OCI-LY1 (cell line): ENCODE measurements at regions not wholly inside any gene's neighbourhood (a gene's known extent, or its start where the extent isn't known, plus 50 kb on each side); places are given as distances from the start of the nearest gene placed in this dataset.

Experiments
- EZH2 ChIP-seq: fragments of 200-600 bp; sonication (generic), shearing (Covaris generic); IDR thresholded peaks from 2 replicates; pipeline ENCODE4 v1.8.0; 2017; ENCODE audit warnings: borderline replicate concordance, mixed run types, mild to moderate bottlenecking, antibody characterized with exemption, low read length, moderate library complexity, mixed read lengths
- TF ChIP-seq, protein P1 (sequence below): fragments of 200-600 bp; sonication (generic), shearing (Covaris generic); IDR thresholded peaks from 2 replicates; pipeline ENCODE4 v1.5.1; 2017; ENCODE audit warnings: mild to moderate bottlenecking, antibody characterized with exemption, low read length, moderate library complexity, mixed read lengths

DNA sequence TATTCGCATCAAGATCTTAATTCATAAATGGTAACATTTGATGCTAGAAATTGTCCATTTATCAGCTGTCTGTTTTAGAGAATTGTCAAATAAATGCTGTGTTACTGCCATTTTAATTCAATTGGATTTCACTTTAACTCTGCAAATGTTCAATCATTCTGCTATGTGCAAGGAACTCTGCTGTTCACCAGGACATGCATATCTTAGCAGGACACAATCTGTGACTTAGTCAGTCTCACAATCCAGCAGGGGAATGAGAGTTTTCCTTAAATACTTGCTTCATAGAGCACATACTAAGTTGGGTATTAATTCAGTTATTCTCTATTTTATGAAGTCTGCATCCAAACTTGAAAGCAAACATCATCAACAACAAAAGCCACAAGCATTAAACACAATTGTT lies 488.7 kb upstream of the MEF2C start:
- TF ChIP-seq, protein P1, sequence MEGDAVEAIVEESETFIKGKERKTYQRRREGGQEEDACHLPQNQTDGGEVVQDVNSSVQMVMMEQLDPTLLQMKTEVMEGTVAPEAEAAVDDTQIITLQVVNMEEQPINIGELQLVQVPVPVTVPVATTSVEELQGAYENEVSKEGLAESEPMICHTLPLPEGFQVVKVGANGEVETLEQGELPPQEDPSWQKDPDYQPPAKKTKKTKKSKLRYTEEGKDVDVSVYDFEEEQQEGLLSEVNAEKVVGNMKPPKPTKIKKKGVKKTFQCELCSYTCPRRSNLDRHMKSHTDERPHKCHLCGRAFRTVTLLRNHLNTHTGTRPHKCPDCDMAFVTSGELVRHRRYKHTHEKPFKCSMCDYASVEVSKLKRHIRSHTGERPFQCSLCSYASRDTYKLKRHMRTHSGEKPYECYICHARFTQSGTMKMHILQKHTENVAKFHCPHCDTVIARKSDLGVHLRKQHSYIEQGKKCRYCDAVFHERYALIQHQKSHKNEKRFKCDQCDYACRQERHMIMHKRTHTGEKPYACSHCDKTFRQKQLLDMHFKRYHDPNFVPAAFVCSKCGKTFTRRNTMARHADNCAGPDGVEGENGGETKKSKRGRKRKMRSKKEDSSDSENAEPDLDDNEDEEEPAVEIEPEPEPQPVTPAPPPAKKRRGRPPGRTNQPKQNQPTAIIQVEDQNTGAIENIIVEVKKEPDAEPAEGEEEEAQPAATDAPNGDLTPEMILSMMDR: no peak
- no peak for TF ChIP-seq EZH2
